OCI-LY1 (cell line): ENCODE measurements at regions not wholly inside any gene's neighbourhood (a gene's known extent, or its start where the extent isn't known, plus 50 kb on each side); places are given as distances from the start of the nearest gene placed in this dataset.

Experiments
- CTCF ChIP-seq: fragments of 200-600 bp; sonication (generic), shearing (Covaris generic); IDR thresholded peaks from 2 replicates; pipeline ENCODE4 v1.5.1; 2017; ENCODE audit warnings: mild to moderate bottlenecking, antibody characterized with exemption, low read length, moderate library complexity, mixed read lengths
- EZH2 ChIP-seq: fragments of 200-600 bp; sonication (generic), shearing (Covaris generic); IDR thresholded peaks from 2 replicates; pipeline ENCODE4 v1.8.0; 2017; ENCODE audit warnings: borderline replicate concordance, mixed run types, mild to moderate bottlenecking, antibody characterized with exemption, low read length, moderate library complexity, mixed read lengths

GRCh38 chr12:38956337-38956736 lies 50.9 kb upstream of the CPNE8 start:
- TF ChIP-seq CTCF (no peak), EZH2 (no peak)
